PC-9 (cell line): ENCODE measurements at regions not wholly inside any gene's neighbourhood (a gene's known extent, or its start where the extent isn't known, plus 50 kb on each side); places are given as distances from the start of the nearest gene placed in this dataset.

ENCODE experiments used
- EZH2 ChIP-seq: fragments of 200-600 bp; sonication (generic); IDR thresholded peaks from 2 replicates; pipeline ENCODE4 v1.8.0; 2017; ENCODE audit warnings: antibody characterized with exemption, low read depth
- TF ChIP-seq, protein P1 (sequence below): fragments of 200-600 bp; sonication (generic); conservative IDR thresholded peaks from 2 replicates; pipeline ENCODE4 v1.6.1; 2017; ENCODE audit warnings: mixed run types, antibody characterized with exemption, mild to moderate bottlenecking, moderate library complexity

DNA sequence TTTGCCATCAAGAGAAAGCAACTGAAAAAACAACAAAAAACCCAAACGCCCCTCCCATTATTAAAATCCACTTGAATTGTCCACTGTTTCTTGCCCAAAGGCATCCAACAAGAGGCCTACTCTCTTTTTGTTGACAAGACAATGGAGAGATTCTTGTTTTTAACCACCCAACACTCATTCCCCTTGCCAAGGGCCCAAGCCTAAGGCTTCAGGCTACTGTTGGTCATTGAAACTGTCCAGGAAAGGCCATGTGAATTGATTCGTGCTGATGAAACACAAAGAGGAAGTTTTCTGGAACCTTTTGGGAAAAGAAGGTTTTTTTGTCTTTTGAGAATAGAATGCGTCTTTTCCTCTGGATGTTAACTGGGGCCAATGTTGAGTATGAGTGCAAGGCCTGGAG lies 157.4 kb upstream of the PFN2 start:
- TF ChIP-seq, protein P1, sequence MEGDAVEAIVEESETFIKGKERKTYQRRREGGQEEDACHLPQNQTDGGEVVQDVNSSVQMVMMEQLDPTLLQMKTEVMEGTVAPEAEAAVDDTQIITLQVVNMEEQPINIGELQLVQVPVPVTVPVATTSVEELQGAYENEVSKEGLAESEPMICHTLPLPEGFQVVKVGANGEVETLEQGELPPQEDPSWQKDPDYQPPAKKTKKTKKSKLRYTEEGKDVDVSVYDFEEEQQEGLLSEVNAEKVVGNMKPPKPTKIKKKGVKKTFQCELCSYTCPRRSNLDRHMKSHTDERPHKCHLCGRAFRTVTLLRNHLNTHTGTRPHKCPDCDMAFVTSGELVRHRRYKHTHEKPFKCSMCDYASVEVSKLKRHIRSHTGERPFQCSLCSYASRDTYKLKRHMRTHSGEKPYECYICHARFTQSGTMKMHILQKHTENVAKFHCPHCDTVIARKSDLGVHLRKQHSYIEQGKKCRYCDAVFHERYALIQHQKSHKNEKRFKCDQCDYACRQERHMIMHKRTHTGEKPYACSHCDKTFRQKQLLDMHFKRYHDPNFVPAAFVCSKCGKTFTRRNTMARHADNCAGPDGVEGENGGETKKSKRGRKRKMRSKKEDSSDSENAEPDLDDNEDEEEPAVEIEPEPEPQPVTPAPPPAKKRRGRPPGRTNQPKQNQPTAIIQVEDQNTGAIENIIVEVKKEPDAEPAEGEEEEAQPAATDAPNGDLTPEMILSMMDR = no peak
- TF ChIP-seq EZH2 = no peak
